HCT116 (cell line): ENCODE measurements at regions not wholly inside any gene's neighbourhood (a gene's known extent, or its start where the extent isn't known, plus 50 kb on each side); places are given as distances from the start of the nearest gene placed in this dataset.

ENCODE experiments used
- CTCF ChIP-seq, 3 experiments: fragments of 200-600 bp in 1 of 3; sonication (generic) in 1 of 3; IDR thresholded peaks in 2 of 3; conservative IDR thresholded peaks in 1 of 3; 2 replicates each; pipeline ENCODE4 v1.5.1; 2012 to 2017; ENCODE audit warnings: low read depth in 2 of 3, low read length in 2 of 3, antibody characterized with exemption in 1 of 3, borderline replicate concordance in 1 of 3, control low read depth in 1 of 3, mild to moderate bottlenecking in 1 of 3, mixed read lengths in 1 of 3, mixed run types in 1 of 3, moderate library complexity in 1 of 3; ENCODE audit not compliant: insufficient read depth in 1 of 3
- EZH2 ChIP-seq: fragments of 200-600 bp; sonication (generic); IDR thresholded peaks from 2 replicates; pipeline ENCODE4 v1.6.1; 2017; ENCODE audit warnings: antibody characterized with exemption, mixed run types
- EZH2phosphoT487 ChIP-seq: fragments of 200-600 bp; IDR thresholded peaks from 2 replicates; pipeline ENCODE4 v1.6.1; 2018; ENCODE audit warnings: antibody characterized with exemption, borderline replicate concordance
- MAX ChIP-seq: IDR thresholded peaks from 2 replicates; pipeline ENCODE4 v1.6.1; 2012
- POLR2AphosphoS5 ChIP-seq: IDR thresholded peaks from 2 replicates; pipeline ENCODE4 v1.6.1; 2011; ENCODE audit warnings: mild to moderate bottlenecking, low read depth, low read length, moderate library complexity
- RAD21 ChIP-seq: IDR thresholded peaks from 2 replicates; pipeline ENCODE4 v1.6.1; 2012; ENCODE audit warnings: low read depth, mild to moderate bottlenecking
- YY1 ChIP-seq: IDR thresholded peaks from 2 replicates; pipeline ENCODE4 v1.6.1; 2011; ENCODE audit warnings: low read length, low read depth, moderate library complexity, mild to moderate bottlenecking; ENCODE audit not compliant: insufficient replicate concordance; ENCODE audit errors: extremely low read depth
- ZNF274 ChIP-seq: fragments of 200-500 bp; sonication (Bioruptor generic); IDR thresholded peaks from 2 replicates; pipeline ENCODE4 v1.6.1; 2014; ENCODE audit warnings: mild to moderate bottlenecking, low read depth, low read length, inconsistent platforms

- no peak for TF ChIP-seq CTCF (IDR thresholded peaks at IDR 0.05 in 2 of 3, conservative IDR thresholded peaks at IDR 0.05 in 1 of 3; ENCODE audit: borderline replicate concordance in 1 of 3, insufficient read depth in 1 of 3, low read depth in 2 of 3, low read length in 2 of 3)
- no peak for TF ChIP-seq RAD21
- no peak for TF ChIP-seq EZH2
- no peak for TF ChIP-seq EZH2phosphoT487
- no peak for TF ChIP-seq POLR2AphosphoS5
- TF ChIP-seq MAX: no peak
- no peak for TF ChIP-seq YY1
- no peak for TF ChIP-seq ZNF274
Measured at GRCh38 chr10:42979181-42979580, 97.7 kb upstream of the RET start.
